Keratinocyte (primary cell): ENCODE measurements at regions not wholly inside any gene's neighbourhood (a gene's known extent, or its start where the extent isn't known, plus 50 kb on each side); places are given as distances from the start of the nearest gene placed in this dataset.

Source experiments
- EZH2 ChIP-seq: IDR thresholded peaks from one replicate; pipeline ENCODE4 v1.6.1; 2012; ENCODE audit warnings: inconsistent platforms, mild to moderate bottlenecking, low read length, moderate library complexity
- TF ChIP-seq, protein P1 (sequence below), 3 experiments: IDR thresholded peaks in 1 of 3; conservative IDR thresholded peaks in 1 of 3; optimal IDR thresholded peaks in 1 of 3; 2 replicates in 2 of 3; 3 replicates in 1 of 3; pipeline versions ENCODE3 to v1.5.1; 2011; ENCODE audit warnings: low read length in 3 of 3, mild to moderate bottlenecking in 3 of 3, moderate library complexity in 2 of 3, control low read depth in 1 of 3, inconsistent platforms in 1 of 3; ENCODE audit not compliant: insufficient read depth in 2 of 3; ENCODE audit errors: extremely low read depth in 1 of 3

DNA sequence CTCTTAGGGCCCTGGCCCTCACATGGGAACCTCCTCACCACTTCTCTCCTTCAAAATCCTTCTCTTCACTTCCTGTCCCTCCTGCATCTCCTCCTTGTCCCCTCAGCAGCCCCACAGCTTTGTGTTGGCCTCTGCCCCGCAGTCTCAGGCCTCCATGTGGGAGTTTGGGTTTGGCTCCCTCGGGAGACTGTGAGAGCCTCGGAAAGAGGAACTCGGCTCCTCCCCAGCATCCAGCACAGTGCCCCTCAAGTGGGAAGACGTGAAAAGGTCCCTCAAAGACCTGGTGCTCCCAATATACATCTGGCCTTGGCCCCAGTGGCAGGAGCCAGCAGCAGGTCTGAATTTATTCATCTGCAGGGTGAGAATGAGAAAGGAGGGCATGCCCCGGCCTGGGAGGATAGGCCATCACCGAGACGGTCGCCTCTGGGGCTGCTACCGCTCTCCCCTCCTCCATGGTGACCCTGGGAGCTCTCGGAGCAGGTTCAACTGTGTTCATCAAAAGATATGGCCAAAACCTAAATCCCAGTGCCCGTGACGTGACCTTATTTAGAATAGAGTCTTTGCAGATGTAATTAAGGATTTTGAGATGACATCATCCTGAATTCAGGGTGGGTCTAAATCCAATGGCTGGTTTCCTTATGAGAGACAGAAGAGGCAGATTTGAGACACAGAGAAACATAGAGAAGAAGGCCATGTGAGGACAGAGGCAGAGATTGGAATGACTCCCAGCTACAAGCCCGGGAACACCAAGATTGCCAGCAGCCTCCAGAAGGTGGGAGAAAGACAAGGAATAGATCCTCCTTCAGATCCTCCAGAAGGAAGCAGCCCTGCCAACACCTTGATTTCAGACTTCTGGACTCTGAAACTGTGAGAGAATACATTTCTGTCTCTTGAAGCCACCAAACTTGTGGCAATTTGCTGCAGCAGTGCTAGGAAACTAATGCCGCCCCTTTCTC lies 135.1 kb downstream of the MRM1 start:
- TF ChIP-seq, protein P1, sequence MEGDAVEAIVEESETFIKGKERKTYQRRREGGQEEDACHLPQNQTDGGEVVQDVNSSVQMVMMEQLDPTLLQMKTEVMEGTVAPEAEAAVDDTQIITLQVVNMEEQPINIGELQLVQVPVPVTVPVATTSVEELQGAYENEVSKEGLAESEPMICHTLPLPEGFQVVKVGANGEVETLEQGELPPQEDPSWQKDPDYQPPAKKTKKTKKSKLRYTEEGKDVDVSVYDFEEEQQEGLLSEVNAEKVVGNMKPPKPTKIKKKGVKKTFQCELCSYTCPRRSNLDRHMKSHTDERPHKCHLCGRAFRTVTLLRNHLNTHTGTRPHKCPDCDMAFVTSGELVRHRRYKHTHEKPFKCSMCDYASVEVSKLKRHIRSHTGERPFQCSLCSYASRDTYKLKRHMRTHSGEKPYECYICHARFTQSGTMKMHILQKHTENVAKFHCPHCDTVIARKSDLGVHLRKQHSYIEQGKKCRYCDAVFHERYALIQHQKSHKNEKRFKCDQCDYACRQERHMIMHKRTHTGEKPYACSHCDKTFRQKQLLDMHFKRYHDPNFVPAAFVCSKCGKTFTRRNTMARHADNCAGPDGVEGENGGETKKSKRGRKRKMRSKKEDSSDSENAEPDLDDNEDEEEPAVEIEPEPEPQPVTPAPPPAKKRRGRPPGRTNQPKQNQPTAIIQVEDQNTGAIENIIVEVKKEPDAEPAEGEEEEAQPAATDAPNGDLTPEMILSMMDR (optimal IDR thresholded peaks at IDR 0.05 in 1 of 3, IDR thresholded peaks at IDR 0.05 in 1 of 3, conservative IDR thresholded peaks at IDR 0.05 in 1 of 3; ENCODE audit: extremely low read depth in 1 of 3, insufficient read depth in 2 of 3, low read length in 3 of 3) = no peak
- no peak for TF ChIP-seq EZH2
